ENCODE measurements at regions not wholly inside any gene's neighbourhood (a gene's known extent, or its start where the extent isn't known, plus 50 kb on each side); places are given as distances from the start of the nearest gene placed in this dataset.
A peak's percentile ranks its signal among the peaks of the same experiment; 100 is the strongest.

GRCh38 chr10:63767138-63767801 is 246.1 kb downstream of the REEP3 start:
- peak; percentile 41 for DNase-seq (ENCODE audit: low read depth)
- H3K4me3 ChIP-seq (ENCODE audit: low read depth, low read length): no peak overlapping the region

GRCh38 chr10:63769367-63769766 is 248.2 kb downstream of the REEP3 start:
- DNase-seq (ENCODE audit: low read depth): no peak
- H3K4me3 ChIP-seq (ENCODE audit: low read depth, low read length): no peak overlapping the region

- no peak for DNase-seq (ENCODE audit: low read depth)
- H3K4me3 ChIP-seq (ENCODE audit: low read depth, low read length): no peak overlapping the region
These were observed 249.3 kb downstream of the REEP3 start for GRCh38 chr10:63770523-63770922.

- H3K4me3 ChIP-seq (ENCODE audit: low read depth, low read length): no peak overlapping the region
- no peak for DNase-seq (ENCODE audit: low read depth)
These were observed 251.3 kb downstream of the REEP3 start for GRCh38 chr10:63772491-63772890.

GRCh38 chr10:63773106-63773505 is 251.9 kb downstream of the REEP3 start:
- DNase-seq (ENCODE audit: low read depth): no peak
- no peak overlapping the region for H3K4me3 ChIP-seq (ENCODE audit: low read depth, low read length)

GRCh38 chr10:63773962-63774361 is 252.8 kb downstream of the REEP3 start:
- no peak for DNase-seq (ENCODE audit: low read depth)
- no peak overlapping the region for H3K4me3 ChIP-seq (ENCODE audit: low read depth, low read length)

- no peak for DNase-seq (ENCODE audit: low read depth)
- no peak overlapping the region for H3K4me3 ChIP-seq (ENCODE audit: low read depth, low read length)
These were observed 258.9 kb downstream of the REEP3 start for GRCh38 chr10:63780101-63780500.

- H3K4me3 ChIP-seq (ENCODE audit: low read depth, low read length): no peak overlapping the region
- DNase-seq (ENCODE audit: low read depth): no peak
These were observed 260.0 kb downstream of the REEP3 start for GRCh38 chr10:63781226-63781625.

- no peak for DNase-seq (ENCODE audit: low read depth)
These were observed 262.7 kb downstream of the REEP3 start for GRCh38 chr10:63783882-63784281.

GRCh38 chr10:63788152-63788821 is 267.1 kb downstream of the REEP3 start:
- H3K4me3 ChIP-seq (ENCODE audit: low read depth, low read length): no peak overlapping the region
- no peak for DNase-seq (ENCODE audit: low read depth)

More at GRCh38 chr10:63783882-63784281, 262.7 kb downstream of the REEP3 start:
- H3K4me3 ChIP-seq (ENCODE audit: low read depth, low read length): no peak overlapping the region

GRCh38 chr10:63795094-63795860 is 274.1 kb downstream of the REEP3 start:
- DNase-seq (ENCODE audit: low read depth): no peak

GRCh38 chr10:63798599-63799498 is 277.6 kb downstream of the REEP3 start:
- no peak overlapping the region for H3K4me3 ChIP-seq (ENCODE audit: low read depth, low read length)
- peak; percentile 94 for DNase-seq (ENCODE audit: low read depth)

More at GRCh38 chr10:63795094-63795860, 274.1 kb downstream of the REEP3 start:
- no peak overlapping the region for H3K4me3 ChIP-seq (ENCODE audit: low read depth, low read length)

- no peak overlapping the region for H3K4me3 ChIP-seq (ENCODE audit: low read depth, low read length)
- no peak for DNase-seq (ENCODE audit: low read depth)
These were observed 278.5 kb downstream of the REEP3 start for GRCh38 chr10:63799521-63800300.

- DNase-seq (ENCODE audit: low read depth): no peak
- no peak overlapping the region for H3K4me3 ChIP-seq (ENCODE audit: low read depth, low read length)
These were observed 280.0 kb downstream of the REEP3 start for GRCh38 chr10:63801166-63801565.

- H3K4me3 ChIP-seq (ENCODE audit: low read depth, low read length): no peak overlapping the region
These were observed 285.1 kb downstream of the REEP3 start for GRCh38 chr10:63806330-63806729.

GRCh38 chr10:63812501-63812900 is 291.3 kb downstream of the REEP3 start:
- DNase-seq (ENCODE audit: low read depth): no peak
- H3K4me3 ChIP-seq (ENCODE audit: low read depth, low read length): no peak overlapping the region

More at GRCh38 chr10:63806330-63806729, 285.1 kb downstream of the REEP3 start:
- DNase-seq (ENCODE audit: low read depth): no peak

- peak; percentile 32 for DNase-seq (ENCODE audit: low read depth)
- H3K4me3 ChIP-seq (ENCODE audit: low read depth, low read length): no peak overlapping the region
These were observed 298.6 kb downstream of the REEP3 start for GRCh38 chr10:63819753-63820329.

GRCh38 chr10:63822496-63822895 is 301.3 kb downstream of the REEP3 start:
- DNase-seq (ENCODE audit: low read depth): no peak
- no peak overlapping the region for H3K4me3 ChIP-seq (ENCODE audit: low read depth, low read length)

All from skeletal muscle cell (primary cell).